ENCODE measurements at regions not wholly inside any gene's neighbourhood (a gene's known extent, or its start where the extent isn't known, plus 50 kb on each side); places are given as distances from the start of the nearest gene placed in this dataset.

DNA sequence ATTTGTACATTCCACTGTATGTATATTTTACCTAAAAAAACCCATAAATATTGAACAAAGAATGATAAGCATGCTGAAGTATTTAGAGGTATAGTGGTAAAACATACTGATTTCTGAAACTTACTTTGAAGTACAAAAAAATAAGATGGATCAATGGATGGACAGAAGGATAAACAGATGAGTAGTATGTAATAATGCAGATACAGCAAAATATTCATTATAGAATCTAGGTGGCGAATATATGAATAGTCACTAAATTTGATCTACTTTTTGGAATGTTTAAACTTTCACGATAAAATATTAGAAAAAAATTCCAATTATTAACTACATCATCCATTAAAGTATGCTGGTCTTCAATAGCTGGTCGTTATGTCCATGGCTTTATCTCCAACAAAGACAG lies 51.9 kb upstream of the GNB4 start:
- no peak overlapping the region for H3K4me3 Mint-ChIP-seq
- H3K36me3 Mint-ChIP-seq: no peaks in the 10 kb centered on the region
- ChIA-PET CTCF (no interaction called here), POLR2A (no interaction called here)
- TF ChIP-seq, protein P1, sequence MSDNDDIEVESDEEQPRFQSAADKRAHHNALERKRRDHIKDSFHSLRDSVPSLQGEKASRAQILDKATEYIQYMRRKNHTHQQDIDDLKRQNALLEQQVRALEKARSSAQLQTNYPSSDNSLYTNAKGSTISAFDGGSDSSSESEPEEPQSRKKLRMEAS (CRISPR knock-in tag; IDR thresholded peaks at IDR 0.05): no peak
- TF ChIP-seq GRHL2 (CRISPR knock-in tag; IDR thresholded peaks at IDR 0.05; ENCODE audit: insufficient replicate concordance, severe bottlenecking) (no peak), OVOL2 (CRISPR knock-in tag; IDR thresholded peaks at IDR 0.05; ENCODE audit: borderline replicate concordance) (no peak), ZNF219 (CRISPR knock-in tag; IDR thresholded peaks at IDR 0.05; ENCODE audit: borderline replicate concordance) (no peak), SMAD3 (CRISPR knock-in tag; IDR thresholded peaks at IDR 0.05; ENCODE audit: borderline replicate concordance) (no peak), GTF2I (CRISPR knock-in tag; conservative IDR thresholded peaks at IDR 0.05) (no peak), CBFB (CRISPR knock-in tag; IDR thresholded peaks at IDR 0.05; ENCODE audit: low read depth) (no peak), NFE2L1 (CRISPR knock-in tag; IDR thresholded peaks at IDR 0.05) (no peak), ZNF423 (CRISPR knock-in tag; IDR thresholded peaks at IDR 0.05) (no peak), ESRRA (CRISPR knock-in tag; IDR thresholded peaks at IDR 0.05; ENCODE audit: borderline replicate concordance) (no peak), TP53 (CRISPR knock-in tag; IDR thresholded peaks at IDR 0.05) (no peak), ZNF671 (CRISPR knock-in tag; IDR thresholded peaks at IDR 0.05) (no peak)
- TF ChIP-seq, protein P2, sequence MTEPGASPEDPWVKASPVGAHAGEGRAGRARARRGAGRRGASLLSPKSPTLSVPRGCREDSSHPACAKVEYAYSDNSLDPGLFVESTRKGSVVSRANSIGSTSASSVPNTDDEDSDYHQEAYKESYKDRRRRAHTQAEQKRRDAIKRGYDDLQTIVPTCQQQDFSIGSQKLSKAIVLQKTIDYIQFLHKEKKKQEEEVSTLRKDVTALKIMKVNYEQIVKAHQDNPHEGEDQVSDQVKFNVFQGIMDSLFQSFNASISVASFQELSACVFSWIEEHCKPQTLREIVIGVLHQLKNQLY (CRISPR knock-in tag; IDR thresholded peaks at IDR 0.05): no peak
- TF ChIP-seq, protein P3, sequence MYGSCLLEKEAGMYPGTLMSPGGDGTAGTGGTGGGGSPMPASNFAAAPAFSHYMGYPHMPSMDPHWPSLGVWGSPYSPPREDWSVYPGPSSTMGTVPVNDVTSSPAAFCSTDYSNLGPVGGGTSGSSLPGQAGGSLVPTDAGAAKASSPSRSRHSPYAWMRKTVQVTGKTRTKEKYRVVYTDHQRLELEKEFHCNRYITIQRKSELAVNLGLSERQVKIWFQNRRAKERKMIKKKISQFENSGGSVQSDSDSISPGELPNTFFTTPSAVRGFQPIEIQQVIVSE (CRISPR knock-in tag; IDR thresholded peaks at IDR 0.05; ENCODE audit: borderline replicate concordance): no peak
- TF ChIP-seq, protein P4, sequence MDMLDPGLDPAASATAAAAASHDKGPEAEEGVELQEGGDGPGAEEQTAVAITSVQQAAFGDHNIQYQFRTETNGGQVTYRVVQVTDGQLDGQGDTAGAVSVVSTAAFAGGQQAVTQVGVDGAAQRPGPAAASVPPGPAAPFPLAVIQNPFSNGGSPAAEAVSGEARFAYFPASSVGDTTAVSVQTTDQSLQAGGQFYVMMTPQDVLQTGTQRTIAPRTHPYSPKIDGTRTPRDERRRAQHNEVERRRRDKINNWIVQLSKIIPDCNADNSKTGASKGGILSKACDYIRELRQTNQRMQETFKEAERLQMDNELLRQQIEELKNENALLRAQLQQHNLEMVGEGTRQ (CRISPR knock-in tag; IDR thresholded peaks at IDR 0.05): no peak
- DNase-seq (ENCODE audit: low spot score) (no peak), ATAC-seq (no peak)
- no peaks in the 10 kb centered on the region for H3K4me1 Mint-ChIP-seq
- peaks cover 18% of the 10 kb centered on the region; the same call in 1 of the 2 replicates for H3K9me3 Mint-ChIP-seq
- H3K27ac Mint-ChIP-seq: no peak overlapping the region
- H3K27me3 Mint-ChIP-seq (ENCODE audit: low read depth): peaks cover 4% of the 10 kb centered on the region; the same call in 1 of the 2 replicates

DNA sequence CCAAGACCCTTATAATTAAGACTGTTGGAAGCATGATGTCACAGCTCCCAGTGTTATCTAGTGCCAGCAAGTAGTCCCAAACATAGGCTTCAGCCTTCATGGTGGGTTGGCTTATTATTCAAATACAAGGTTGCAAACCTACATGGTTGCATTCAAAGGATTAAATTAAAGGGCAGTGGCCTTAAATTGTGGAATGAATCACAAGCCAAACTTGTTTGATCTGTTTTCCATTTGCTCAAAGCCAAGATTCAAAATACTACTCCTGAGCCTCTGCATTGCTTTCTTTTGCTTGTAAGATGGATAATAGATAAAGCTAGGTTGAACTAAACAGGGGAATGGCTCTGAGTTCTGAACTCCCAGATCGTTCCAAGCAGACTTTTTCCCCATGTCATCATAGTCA lies 52.4 kb upstream of the GNB4 start:
- Mint-ChIP-seq H3K36me3 (no peaks in the 10 kb centered on the region), H3K4me3 (no peak overlapping the region), H3K27me3 (ENCODE audit: low read depth) (peaks cover 4% of the 10 kb centered on the region; the same call in 1 of the 2 replicates), H3K9me3 (peaks cover 18% of the 10 kb centered on the region; the same call in 1 of the 2 replicates), H3K27ac (no peak overlapping the region), H3K4me1 (no peaks in the 10 kb centered on the region)
- no peak for ATAC-seq
- ChIA-PET POLR2A (no interaction called here), CTCF (no interaction called here)
- no peak for DNase-seq (ENCODE audit: low spot score)
- TF ChIP-seq, protein P5, sequence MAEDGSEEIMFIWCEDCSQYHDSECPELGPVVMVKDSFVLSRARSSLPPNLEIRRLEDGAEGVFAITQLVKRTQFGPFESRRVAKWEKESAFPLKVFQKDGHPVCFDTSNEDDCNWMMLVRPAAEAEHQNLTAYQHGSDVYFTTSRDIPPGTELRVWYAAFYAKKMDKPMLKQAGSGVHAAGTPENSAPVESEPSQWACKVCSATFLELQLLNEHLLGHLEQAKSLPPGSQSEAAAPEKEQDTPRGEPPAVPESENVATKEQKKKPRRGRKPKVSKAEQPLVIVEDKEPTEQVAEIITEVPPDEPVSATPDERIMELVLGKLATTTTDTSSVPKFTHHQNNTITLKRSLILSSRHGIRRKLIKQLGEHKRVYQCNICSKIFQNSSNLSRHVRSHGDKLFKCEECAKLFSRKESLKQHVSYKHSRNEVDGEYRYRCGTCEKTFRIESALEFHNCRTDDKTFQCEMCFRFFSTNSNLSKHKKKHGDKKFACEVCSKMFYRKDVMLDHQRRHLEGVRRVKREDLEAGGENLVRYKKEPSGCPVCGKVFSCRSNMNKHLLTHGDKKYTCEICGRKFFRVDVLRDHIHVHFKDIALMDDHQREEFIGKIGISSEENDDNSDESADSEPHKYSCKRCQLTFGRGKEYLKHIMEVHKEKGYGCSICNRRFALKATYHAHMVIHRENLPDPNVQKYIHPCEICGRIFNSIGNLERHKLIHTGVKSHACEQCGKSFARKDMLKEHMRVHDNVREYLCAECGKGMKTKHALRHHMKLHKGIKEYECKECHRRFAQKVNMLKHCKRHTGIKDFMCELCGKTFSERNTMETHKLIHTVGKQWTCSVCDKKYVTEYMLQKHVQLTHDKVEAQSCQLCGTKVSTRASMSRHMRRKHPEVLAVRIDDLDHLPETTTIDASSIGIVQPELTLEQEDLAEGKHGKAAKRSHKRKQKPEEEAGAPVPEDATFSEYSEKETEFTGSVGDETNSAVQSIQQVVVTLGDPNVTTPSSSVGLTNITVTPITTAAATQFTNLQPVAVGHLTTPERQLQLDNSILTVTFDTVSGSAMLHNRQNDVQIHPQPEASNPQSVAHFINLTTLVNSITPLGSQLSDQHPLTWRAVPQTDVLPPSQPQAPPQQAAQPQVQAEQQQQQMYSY (CRISPR knock-in tag; IDR thresholded peaks at IDR 0.05): no peak
- TF ChIP-seq, protein P6, sequence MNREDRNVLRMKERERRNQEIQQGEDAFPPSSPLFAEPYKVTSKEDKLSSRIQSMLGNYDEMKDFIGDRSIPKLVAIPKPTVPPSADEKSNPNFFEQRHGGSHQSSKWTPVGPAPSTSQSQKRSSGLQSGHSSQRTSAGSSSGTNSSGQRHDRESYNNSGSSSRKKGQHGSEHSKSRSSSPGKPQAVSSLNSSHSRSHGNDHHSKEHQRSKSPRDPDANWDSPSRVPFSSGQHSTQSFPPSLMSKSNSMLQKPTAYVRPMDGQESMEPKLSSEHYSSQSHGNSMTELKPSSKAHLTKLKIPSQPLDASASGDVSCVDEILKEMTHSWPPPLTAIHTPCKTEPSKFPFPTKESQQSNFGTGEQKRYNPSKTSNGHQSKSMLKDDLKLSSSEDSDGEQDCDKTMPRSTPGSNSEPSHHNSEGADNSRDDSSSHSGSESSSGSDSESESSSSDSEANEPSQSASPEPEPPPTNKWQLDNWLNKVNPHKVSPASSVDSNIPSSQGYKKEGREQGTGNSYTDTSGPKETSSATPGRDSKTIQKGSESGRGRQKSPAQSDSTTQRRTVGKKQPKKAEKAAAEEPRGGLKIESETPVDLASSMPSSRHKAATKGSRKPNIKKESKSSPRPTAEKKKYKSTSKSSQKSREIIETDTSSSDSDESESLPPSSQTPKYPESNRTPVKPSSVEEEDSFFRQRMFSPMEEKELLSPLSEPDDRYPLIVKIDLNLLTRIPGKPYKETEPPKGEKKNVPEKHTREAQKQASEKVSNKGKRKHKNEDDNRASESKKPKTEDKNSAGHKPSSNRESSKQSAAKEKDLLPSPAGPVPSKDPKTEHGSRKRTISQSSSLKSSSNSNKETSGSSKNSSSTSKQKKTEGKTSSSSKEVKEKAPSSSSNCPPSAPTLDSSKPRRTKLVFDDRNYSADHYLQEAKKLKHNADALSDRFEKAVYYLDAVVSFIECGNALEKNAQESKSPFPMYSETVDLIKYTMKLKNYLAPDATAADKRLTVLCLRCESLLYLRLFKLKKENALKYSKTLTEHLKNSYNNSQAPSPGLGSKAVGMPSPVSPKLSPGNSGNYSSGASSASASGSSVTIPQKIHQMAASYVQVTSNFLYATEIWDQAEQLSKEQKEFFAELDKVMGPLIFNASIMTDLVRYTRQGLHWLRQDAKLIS (CRISPR knock-in tag; IDR thresholded peaks at IDR 0.05; ENCODE audit: borderline replicate concordance): no peak
- TF ChIP-seq, protein P3 (CRISPR knock-in tag; IDR thresholded peaks at IDR 0.05; ENCODE audit: borderline replicate concordance): no peak
- no peak for TF ChIP-seq CTCF (IDR thresholded peaks at IDR 0.05)
- no peak for TF ChIP-seq TEAD1 (CRISPR knock-in tag; IDR thresholded peaks at IDR 0.05)
- TF ChIP-seq, protein P7, sequence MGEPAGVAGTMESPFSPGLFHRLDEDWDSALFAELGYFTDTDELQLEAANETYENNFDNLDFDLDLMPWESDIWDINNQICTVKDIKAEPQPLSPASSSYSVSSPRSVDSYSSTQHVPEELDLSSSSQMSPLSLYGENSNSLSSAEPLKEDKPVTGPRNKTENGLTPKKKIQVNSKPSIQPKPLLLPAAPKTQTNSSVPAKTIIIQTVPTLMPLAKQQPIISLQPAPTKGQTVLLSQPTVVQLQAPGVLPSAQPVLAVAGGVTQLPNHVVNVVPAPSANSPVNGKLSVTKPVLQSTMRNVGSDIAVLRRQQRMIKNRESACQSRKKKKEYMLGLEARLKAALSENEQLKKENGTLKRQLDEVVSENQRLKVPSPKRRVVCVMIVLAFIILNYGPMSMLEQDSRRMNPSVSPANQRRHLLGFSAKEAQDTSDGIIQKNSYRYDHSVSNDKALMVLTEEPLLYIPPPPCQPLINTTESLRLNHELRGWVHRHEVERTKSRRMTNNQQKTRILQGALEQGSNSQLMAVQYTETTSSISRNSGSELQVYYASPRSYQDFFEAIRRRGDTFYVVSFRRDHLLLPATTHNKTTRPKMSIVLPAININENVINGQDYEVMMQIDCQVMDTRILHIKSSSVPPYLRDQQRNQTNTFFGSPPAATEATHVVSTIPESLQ (CRISPR knock-in tag; IDR thresholded peaks at IDR 0.05): no peak

All from WTC11 (cell line).